Fibroblast of lung (primary cell): ENCODE measurements at regions not wholly inside any gene's neighbourhood (a gene's known extent, or its start where the extent isn't known, plus 50 kb on each side); places are given as distances from the start of the nearest gene placed in this dataset.
A peak's percentile ranks its signal among the peaks of the same experiment; 100 is the strongest.

Experiments used
- DNase-seq, 2 donors: peaks; one replicate each; pipeline versions ENCODE4 v3.0.0 to v3.0.0-alpha.2; 2010; ENCODE audit warnings: low read depth in 2 of 2
- H2AFZ ChIP-seq: 2 replicates; pipeline ENCODE4 v1.5.1; 2012; ENCODE audit warnings: low read length, control low read depth, inconsistent platforms
- H3K27ac ChIP-seq: 2 replicates; pipeline ENCODE4 v1.5.1; 2011; ENCODE audit warnings: low read length, control low read depth; ENCODE audit not compliant: insufficient read depth
- H3K27me3 ChIP-seq: 2 replicates; pipeline ENCODE4 v1.5.1; 2011; ENCODE audit warnings: mild to moderate bottlenecking, low read length; ENCODE audit not compliant: control insufficient read depth, insufficient read depth
- H3K36me3 ChIP-seq: 2 replicates; pipeline ENCODE4 v1.5.1; 2011; ENCODE audit warnings: low read length; ENCODE audit not compliant: control insufficient read depth, insufficient read depth
- H3K4me1 ChIP-seq: 2 replicates; pipeline ENCODE4 v1.5.1; 2011; ENCODE audit warnings: low read length; ENCODE audit not compliant: control insufficient read depth, insufficient read depth; ENCODE audit errors: extremely low read depth
- H3K4me2 ChIP-seq: 2 replicates; pipeline ENCODE4 v1.5.1; 2011; ENCODE audit warnings: low read length, control low read depth; ENCODE audit not compliant: insufficient read depth; ENCODE audit errors: extremely low read depth
- H3K4me3 ChIP-seq, 4 experiments: fragments of 200-600 bp in 1 of 4; sonication (generic) in 1 of 4; replicated peaks in 1 of 4; 2 replicates each; pipeline ENCODE4 v1.5.1; 2011 to 2016; ENCODE audit warnings: low read length in 4 of 4, low read depth in 3 of 4, mild to moderate bottlenecking in 3 of 4, control low read depth in 2 of 4, inconsistent platforms in 1 of 4, mixed read lengths in 1 of 4; ENCODE audit not compliant: insufficient read depth in 1 of 4; ENCODE audit errors: control extremely low read depth in 1 of 4
- H3K79me2 ChIP-seq: 2 replicates; pipeline ENCODE4 v1.5.1; 2012; ENCODE audit warnings: mild to moderate bottlenecking, low read length, inconsistent platforms; ENCODE audit not compliant: control insufficient read depth, insufficient read depth
- H3K9ac ChIP-seq: 2 replicates; pipeline ENCODE4 v1.5.1; 2011; ENCODE audit warnings: mild to moderate bottlenecking, low read length, control low read depth; ENCODE audit not compliant: insufficient read depth
- H3K9me3 ChIP-seq: 2 replicates; pipeline ENCODE4 v1.5.1; 2012; ENCODE audit warnings: low read depth, low read length; ENCODE audit not compliant: control insufficient read depth, insufficient read depth
- H4K20me1 ChIP-seq: 2 replicates; pipeline ENCODE4 v1.5.1; 2011; ENCODE audit warnings: low read length; ENCODE audit not compliant: control insufficient read depth, insufficient read depth; ENCODE audit errors: extremely low read depth
- CTCF ChIP-seq, 2 donors: IDR thresholded peaks in 1 of 2; conservative IDR thresholded peaks in 1 of 2; 1 replicate in 1 of 2; 2 replicates in 1 of 2; pipeline ENCODE4 v1.5.1; 2011 to 2012; ENCODE audit warnings: low read length in 2 of 2, control low read depth in 1 of 2, inconsistent platforms in 1 of 2, low read depth in 1 of 2, mild to moderate bottlenecking in 1 of 2
- EZH2 ChIP-seq: IDR thresholded peaks from 2 replicates; pipeline ENCODE4 v1.5.1; 2012; ENCODE audit warnings: low read length, control low read depth, mild to moderate bottlenecking; ENCODE audit errors: missing control alignments

- Histone ChIP-seq H3K27me3 (no peaks in the 10 kb centered on the region), H3K9ac (no peak overlapping the region), H4K20me1 (no peaks in the 10 kb centered on the region), H3K9me3 (no peaks in the 10 kb centered on the region), H3K36me3 (no peaks in the 10 kb centered on the region), H3K27ac (no peak overlapping the region), H3K79me2 (no peaks in the 10 kb centered on the region), H3K4me1 (no peaks in the 10 kb centered on the region), H3K4me2 (peak overlapping the region; percentile 40), H2AFZ (no peak overlapping the region), H3K4me3 (no peak overlapping the region)
- TF ChIP-seq EZH2: no peak
- TF ChIP-seq CTCF (conservative IDR thresholded peaks at IDR 0.05 in 1 of 2, IDR thresholded peaks at IDR 0.05 in 1 of 2; ENCODE audit: low read depth in 1 of 2, low read length in 2 of 2): no peak
- no peak for DNase-seq
These were observed 850.3 kb downstream of the GALC start for GRCh38 chr14:87142551-87143211.

- no peak for DNase-seq
- H3K79me2 ChIP-seq: no peaks in the 10 kb centered on the region
- H3K27me3 ChIP-seq: no peaks in the 10 kb centered on the region
- no peaks in the 10 kb centered on the region for H4K20me1 ChIP-seq
- H3K9me3 ChIP-seq: no peaks in the 10 kb centered on the region
- H3K9ac ChIP-seq: no peak overlapping the region
- H3K36me3 ChIP-seq: no peaks in the 10 kb centered on the region
- H3K4me3 ChIP-seq: no peak overlapping the region
- peak overlapping the region; percentile 40 for H3K4me2 ChIP-seq
- H3K4me1 ChIP-seq: no peaks in the 10 kb centered on the region
- no peak for TF ChIP-seq CTCF (conservative IDR thresholded peaks at IDR 0.05 in 1 of 2, IDR thresholded peaks at IDR 0.05 in 1 of 2; ENCODE audit: low read depth in 1 of 2, low read length in 2 of 2)
- TF ChIP-seq EZH2: no peak
- peak overlapping the region; percentile 26 for H2AFZ ChIP-seq
- H3K27ac ChIP-seq: no peak overlapping the region
These were observed 851.2 kb downstream of the GALC start for GRCh38 chr14:87141801-87142200.

GRCh38 chr14:87139299-87139698, 853.7 kb downstream of the GALC start:
- no peaks in the 10 kb centered on the region for H4K20me1 ChIP-seq
- H3K27ac ChIP-seq: no peak overlapping the region
- no peak overlapping the region for H2AFZ ChIP-seq
- no peaks in the 10 kb centered on the region for H3K4me1 ChIP-seq
- no peak overlapping the region for H3K4me2 ChIP-seq
- H3K9ac ChIP-seq: no peak overlapping the region
- no peak for TF ChIP-seq CTCF (conservative IDR thresholded peaks at IDR 0.05 in 1 of 2, IDR thresholded peaks at IDR 0.05 in 1 of 2; ENCODE audit: low read depth in 1 of 2, low read length in 2 of 2)
- no peak for TF ChIP-seq EZH2
- no peaks in the 10 kb centered on the region for H3K79me2 ChIP-seq
- H3K9me3 ChIP-seq: no peaks in the 10 kb centered on the region
- peak in 1 of 2 donors; percentile 75 for DNase-seq
- no peaks in the 10 kb centered on the region for H3K36me3 ChIP-seq
- no peak overlapping the region for H3K4me3 ChIP-seq
- H3K27me3 ChIP-seq: no peaks in the 10 kb centered on the region
